Kidney epithelial cell (primary cell): ENCODE measurements at regions not wholly inside any gene's neighbourhood (a gene's known extent, or its start where the extent isn't known, plus 50 kb on each side); places are given as distances from the start of the nearest gene placed in this dataset.
"Not testable (repeated sequence)": the region's sequence is repeated elsewhere in the genome, so short reads cannot be mapped to it uniquely, and the experiment has no call there.

ENCODE experiments used
- DNase-seq: peaks from one replicate; pipeline ENCODE4 v3.0.0-alpha.2; 2010; ENCODE audit warnings: low read depth
- H3K27me3 ChIP-seq: 2 replicates; pipeline ENCODE4 v1.6.0; 2011; ENCODE audit warnings: low read length; ENCODE audit not compliant: control insufficient read depth, insufficient read depth
- H3K36me3 ChIP-seq: 2 replicates; pipeline ENCODE4 v1.5.1; 2011; ENCODE audit warnings: low read length; ENCODE audit not compliant: control insufficient read depth, insufficient read depth
- H3K4me3 ChIP-seq: 2 replicates; pipeline ENCODE4 v1.5.1; 2011; ENCODE audit warnings: low read depth, mild to moderate bottlenecking, control low read depth, low read length
- TF ChIP-seq, protein P1 (sequence below): IDR thresholded peaks from 2 replicates; pipeline ENCODE4 v1.5.1; 2011; ENCODE audit warnings: mild to moderate bottlenecking, moderate library complexity, low read length, control low read depth, inconsistent platforms; ENCODE audit not compliant: insufficient read depth, poor library complexity, severe bottlenecking

- Histone ChIP-seq H3K27me3 (no peaks in the 10 kb centered on the region), H3K4me3 (no peak overlapping the region), H3K36me3 (no peaks in the 10 kb centered on the region)
- no peak for DNase-seq
- TF ChIP-seq, protein P1, sequence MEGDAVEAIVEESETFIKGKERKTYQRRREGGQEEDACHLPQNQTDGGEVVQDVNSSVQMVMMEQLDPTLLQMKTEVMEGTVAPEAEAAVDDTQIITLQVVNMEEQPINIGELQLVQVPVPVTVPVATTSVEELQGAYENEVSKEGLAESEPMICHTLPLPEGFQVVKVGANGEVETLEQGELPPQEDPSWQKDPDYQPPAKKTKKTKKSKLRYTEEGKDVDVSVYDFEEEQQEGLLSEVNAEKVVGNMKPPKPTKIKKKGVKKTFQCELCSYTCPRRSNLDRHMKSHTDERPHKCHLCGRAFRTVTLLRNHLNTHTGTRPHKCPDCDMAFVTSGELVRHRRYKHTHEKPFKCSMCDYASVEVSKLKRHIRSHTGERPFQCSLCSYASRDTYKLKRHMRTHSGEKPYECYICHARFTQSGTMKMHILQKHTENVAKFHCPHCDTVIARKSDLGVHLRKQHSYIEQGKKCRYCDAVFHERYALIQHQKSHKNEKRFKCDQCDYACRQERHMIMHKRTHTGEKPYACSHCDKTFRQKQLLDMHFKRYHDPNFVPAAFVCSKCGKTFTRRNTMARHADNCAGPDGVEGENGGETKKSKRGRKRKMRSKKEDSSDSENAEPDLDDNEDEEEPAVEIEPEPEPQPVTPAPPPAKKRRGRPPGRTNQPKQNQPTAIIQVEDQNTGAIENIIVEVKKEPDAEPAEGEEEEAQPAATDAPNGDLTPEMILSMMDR: no peak
Measured at GRCh38 chr14:48304729-48305128, 629.3 kb upstream of the MDGA2 start.

DNA sequence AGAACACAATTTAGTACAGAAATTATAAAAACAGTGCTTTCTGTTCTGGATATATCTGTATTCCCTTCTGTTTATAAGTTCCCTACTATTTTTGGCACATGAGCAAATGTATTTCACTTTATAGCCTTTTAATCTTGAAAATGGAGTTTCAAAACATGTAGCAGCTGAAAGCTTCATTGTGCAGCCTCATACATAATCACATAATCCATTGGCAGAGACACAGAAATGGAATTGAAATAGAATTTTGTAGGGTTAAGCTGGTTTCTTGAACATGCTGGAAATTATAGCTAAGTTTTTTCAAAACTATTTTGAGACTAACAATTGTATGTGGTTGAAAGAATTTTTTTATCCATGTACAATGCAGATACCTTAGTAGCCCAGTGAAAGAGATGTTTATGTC is 614.3 kb upstream of the MDGA2 start:
- DNase-seq: no peak
- TF ChIP-seq, protein P1: no peak
- no peaks in the 10 kb centered on the region for H3K27me3 ChIP-seq
- no peak overlapping the region for H3K4me3 ChIP-seq
- no peaks in the 10 kb centered on the region for H3K36me3 ChIP-seq

DNA sequence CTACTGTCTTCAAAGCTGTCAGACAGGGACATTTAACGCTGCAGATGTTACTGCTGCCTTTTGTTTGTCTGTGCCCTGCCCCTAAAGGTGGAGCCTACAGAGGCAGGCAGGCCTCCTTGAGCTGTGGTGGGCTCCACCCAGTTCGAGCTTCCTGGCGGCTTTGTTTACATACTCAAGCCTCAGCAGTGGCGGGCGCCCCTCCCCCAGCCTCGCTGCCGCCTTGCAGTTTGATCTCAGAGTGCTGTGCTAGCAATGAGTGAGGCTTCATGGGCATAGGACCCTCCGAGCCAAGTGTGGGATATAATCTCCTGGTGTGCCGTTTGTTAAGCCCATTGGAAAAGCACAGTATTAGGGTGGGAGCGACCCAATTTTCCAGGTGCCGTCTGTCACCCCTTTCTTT is 609.8 kb upstream of the MDGA2 start:
- not testable (repeated sequence) for H3K4me3 ChIP-seq, DNase-seq, H3K27me3 ChIP-seq, H3K36me3 ChIP-seq

GRCh38 chr14:48275301-48275700 is 599.9 kb upstream of the MDGA2 start:
- TF ChIP-seq, protein P1: no peak
- H3K4me3 ChIP-seq: no peak overlapping the region
- DNase-seq: no peak
- H3K27me3 ChIP-seq: no peaks in the 10 kb centered on the region
- H3K36me3 ChIP-seq: no peaks in the 10 kb centered on the region

- Histone ChIP-seq H3K27me3 (no peaks in the 10 kb centered on the region), H3K36me3 (no peaks in the 10 kb centered on the region), H3K4me3 (no peak overlapping the region)
- TF ChIP-seq, protein P1: no peak
- DNase-seq: no peak
Measured at GRCh38 chr14:48274826-48275225, 599.4 kb upstream of the MDGA2 start.

DNA sequence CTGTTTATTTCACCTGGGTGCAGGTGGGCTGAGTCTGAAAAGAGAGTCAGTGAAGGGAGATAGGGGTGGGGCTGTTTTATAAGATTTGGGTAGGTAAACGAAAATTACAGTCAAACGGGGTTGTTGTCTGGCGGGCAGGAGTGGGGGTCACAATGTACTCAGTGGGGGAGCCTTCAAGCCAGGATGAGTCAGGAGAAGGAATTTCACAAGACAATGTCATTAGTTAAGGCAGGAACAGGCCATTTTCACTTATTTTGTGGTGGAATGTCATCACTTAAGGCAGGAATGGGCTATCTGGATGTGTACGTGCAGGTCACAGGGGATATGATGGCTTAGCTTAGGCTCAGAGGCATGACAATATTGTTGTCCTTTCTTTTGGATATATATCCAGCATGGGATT is 592.5 kb upstream of the MDGA2 start:
- not testable (repeated sequence) for H3K4me3 ChIP-seq, H3K36me3 ChIP-seq, DNase-seq, H3K27me3 ChIP-seq

- H3K4me3 ChIP-seq, DNase-seq, H3K27me3 ChIP-seq, H3K36me3 ChIP-seq: not testable (repeated sequence)
Measured at GRCh38 chr14:48266201-48266600, 590.8 kb upstream of the MDGA2 start.
